ENCODE measurements at regions not wholly inside any gene's neighbourhood (a gene's known extent, or its start where the extent isn't known, plus 50 kb on each side); places are given as distances from the start of the nearest gene placed in this dataset.

DNA sequence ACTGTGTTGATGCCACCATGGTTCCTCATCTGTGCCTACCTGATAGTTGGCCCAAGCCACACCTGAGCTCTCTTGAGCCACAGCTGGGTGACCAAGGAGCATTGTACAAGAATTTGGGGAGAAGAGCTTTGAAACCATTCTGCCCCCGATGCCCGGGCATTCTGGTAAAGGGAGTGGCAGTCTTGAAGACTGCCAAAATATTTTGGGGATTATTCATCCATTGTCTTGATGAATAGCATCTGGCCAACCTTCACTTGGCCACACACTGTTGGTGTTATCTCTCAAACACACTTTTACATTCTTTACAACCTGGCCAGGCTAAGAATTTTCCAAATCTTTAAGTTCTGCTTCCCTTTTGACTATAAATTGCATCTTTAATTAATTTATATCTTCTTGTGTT is 113.1 kb upstream of the PCBD1 start:
- Histone ChIP-seq H3K9me1 (ENCODE audit: insufficient read depth, low read length) (no peaks in the 10 kb centered on the region), H3K18ac (ENCODE audit: low read depth, low read length) (no peak overlapping the region), H2BK120ac (ENCODE audit: low read depth, low read length) (no peak overlapping the region), H3K9me3 (ENCODE audit: control insufficient read depth, insufficient read depth, low read length) (no peaks in the 10 kb centered on the region), H2BK20ac (ENCODE audit: low read depth, low read length) (no peak overlapping the region), H4K8ac (ENCODE audit: low read depth in 2 of 2, low read length in 2 of 2) (no peak overlapping the region), H4K91ac (ENCODE audit: insufficient read depth, low read depth, low read length) (no peak overlapping the region), H3K4me1 (ENCODE audit: control insufficient read depth, insufficient read depth, low read length) (no peaks in the 10 kb centered on the region), H3K14ac (replicated peaks; ENCODE audit: low read depth, low read length) (no peak overlapping the region), H3K36me3 (ENCODE audit: control insufficient read depth, insufficient read depth, low read length) (no peaks in the 10 kb centered on the region), H2BK15ac (ENCODE audit: low read depth, low read length) (no peak overlapping the region), H2AK5ac (ENCODE audit: low read depth, low read length) (no peak overlapping the region), H3K27ac (ENCODE audit: insufficient read depth, low read length) (no peak overlapping the region), H3K27me3 (ENCODE audit: control insufficient read depth, insufficient read depth, low read length) (peaks cover 10% of the 10 kb centered on the region), H2BK5ac (ENCODE audit: low read depth, low read length, poor library complexity, severe bottlenecking) (no peak overlapping the region), H3K79me1 (ENCODE audit: low read depth in 1 of 2, low read length in 2 of 2) (no peaks in the 10 kb centered on the region), H2AK9ac (replicated peaks; ENCODE audit: low read depth, low read length, poor library complexity) (no peak overlapping the region), H3K4me2 (ENCODE audit: low read depth, low read length) (no peak overlapping the region), H4K20me1 (ENCODE audit: insufficient read depth, low read length) (no peaks in the 10 kb centered on the region), H4K5ac (ENCODE audit: low read depth, low read length) (no peak overlapping the region), H3K4me3 (ENCODE audit: insufficient read depth, low read depth, low read length) (no peak overlapping the region), H3K56ac (ENCODE audit: extremely low read depth, insufficient read depth, low read length) (no peak overlapping the region), H3K4ac (ENCODE audit: low read depth, low read length) (no peak overlapping the region), H2AFZ (replicated peaks; ENCODE audit: low read length, poor library complexity) (no peak overlapping the region), H3K9ac (ENCODE audit: low read depth, low read length) (no peak overlapping the region), H3K23ac (ENCODE audit: low read depth, low read length) (no peak overlapping the region)
- BruUV-seq (replicated peaks): no TSS peak
- in situ Hi-C loops (cut with MboI; ENCODE audit: low sequenced_read_pairs): no loop called here
- intact Hi-C loops (cut with micrococcal nuclease): no loop called here
- no peak for TF ChIP-seq MXI1 (IDR thresholded peaks at IDR 0.05; ENCODE audit: borderline replicate concordance, low read depth, low read length)
- TF ChIP-seq, protein P1, sequence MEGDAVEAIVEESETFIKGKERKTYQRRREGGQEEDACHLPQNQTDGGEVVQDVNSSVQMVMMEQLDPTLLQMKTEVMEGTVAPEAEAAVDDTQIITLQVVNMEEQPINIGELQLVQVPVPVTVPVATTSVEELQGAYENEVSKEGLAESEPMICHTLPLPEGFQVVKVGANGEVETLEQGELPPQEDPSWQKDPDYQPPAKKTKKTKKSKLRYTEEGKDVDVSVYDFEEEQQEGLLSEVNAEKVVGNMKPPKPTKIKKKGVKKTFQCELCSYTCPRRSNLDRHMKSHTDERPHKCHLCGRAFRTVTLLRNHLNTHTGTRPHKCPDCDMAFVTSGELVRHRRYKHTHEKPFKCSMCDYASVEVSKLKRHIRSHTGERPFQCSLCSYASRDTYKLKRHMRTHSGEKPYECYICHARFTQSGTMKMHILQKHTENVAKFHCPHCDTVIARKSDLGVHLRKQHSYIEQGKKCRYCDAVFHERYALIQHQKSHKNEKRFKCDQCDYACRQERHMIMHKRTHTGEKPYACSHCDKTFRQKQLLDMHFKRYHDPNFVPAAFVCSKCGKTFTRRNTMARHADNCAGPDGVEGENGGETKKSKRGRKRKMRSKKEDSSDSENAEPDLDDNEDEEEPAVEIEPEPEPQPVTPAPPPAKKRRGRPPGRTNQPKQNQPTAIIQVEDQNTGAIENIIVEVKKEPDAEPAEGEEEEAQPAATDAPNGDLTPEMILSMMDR (conservative IDR thresholded peaks at IDR 0.05; ENCODE audit: low read depth, low read length): no peak
- no peak for TF ChIP-seq RCOR1 (IDR thresholded peaks at IDR 0.05; ENCODE audit: insufficient replicate concordance, low read length)
- no peak for TF ChIP-seq FOS (IDR thresholded peaks at IDR 0.05; ENCODE audit: low read depth, low read length)
- TF ChIP-seq RFX5 (IDR thresholded peaks at IDR 0.05; ENCODE audit: low read depth, low read length): no peak
- TF ChIP-seq BHLHE40 (IDR thresholded peaks at IDR 0.05; ENCODE audit: low read depth, low read length): no peak
- TF ChIP-seq, protein P2, sequence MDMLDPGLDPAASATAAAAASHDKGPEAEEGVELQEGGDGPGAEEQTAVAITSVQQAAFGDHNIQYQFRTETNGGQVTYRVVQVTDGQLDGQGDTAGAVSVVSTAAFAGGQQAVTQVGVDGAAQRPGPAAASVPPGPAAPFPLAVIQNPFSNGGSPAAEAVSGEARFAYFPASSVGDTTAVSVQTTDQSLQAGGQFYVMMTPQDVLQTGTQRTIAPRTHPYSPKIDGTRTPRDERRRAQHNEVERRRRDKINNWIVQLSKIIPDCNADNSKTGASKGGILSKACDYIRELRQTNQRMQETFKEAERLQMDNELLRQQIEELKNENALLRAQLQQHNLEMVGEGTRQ (IDR thresholded peaks at IDR 0.05; ENCODE audit: low read depth, low read length): no peak
- no peak for TF ChIP-seq NFE2L2 (IDR thresholded peaks at IDR 0.05; ENCODE audit: low read depth, low read length)
- TF ChIP-seq RAD21 (IDR thresholded peaks at IDR 0.05; ENCODE audit: low read length): no peak
- TF ChIP-seq, protein P3, sequence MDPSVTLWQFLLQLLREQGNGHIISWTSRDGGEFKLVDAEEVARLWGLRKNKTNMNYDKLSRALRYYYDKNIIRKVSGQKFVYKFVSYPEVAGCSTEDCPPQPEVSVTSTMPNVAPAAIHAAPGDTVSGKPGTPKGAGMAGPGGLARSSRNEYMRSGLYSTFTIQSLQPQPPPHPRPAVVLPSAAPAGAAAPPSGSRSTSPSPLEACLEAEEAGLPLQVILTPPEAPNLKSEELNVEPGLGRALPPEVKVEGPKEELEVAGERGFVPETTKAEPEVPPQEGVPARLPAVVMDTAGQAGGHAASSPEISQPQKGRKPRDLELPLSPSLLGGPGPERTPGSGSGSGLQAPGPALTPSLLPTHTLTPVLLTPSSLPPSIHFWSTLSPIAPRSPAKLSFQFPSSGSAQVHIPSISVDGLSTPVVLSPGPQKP (IDR thresholded peaks at IDR 0.05; ENCODE audit: borderline replicate concordance, low read depth, low read length): no peak
- no peak for TF ChIP-seq SMC3 (IDR thresholded peaks at IDR 0.05; ENCODE audit: low read depth, low read length)
- no peak for TF ChIP-seq MAZ (IDR thresholded peaks at IDR 0.05; ENCODE audit: borderline replicate concordance, low read depth, low read length)
- TF ChIP-seq MAFK (IDR thresholded peaks at IDR 0.05; ENCODE audit: low read depth, low read length): no peak
- no peak for TF ChIP-seq CEBPB (IDR thresholded peaks at IDR 0.05; ENCODE audit: low read depth, low read length)
- no peak for TF ChIP-seq CHD1 (IDR thresholded peaks at IDR 0.05; ENCODE audit: low read depth, low read length)
- TF ChIP-seq POLR2A (IDR thresholded peaks at IDR 0.05; ENCODE audit: low read depth, low read length): no peak
- dilution Hi-C loops (cut with HindIII; ENCODE audit: low sequenced_read_pairs, unreplicated experiment): no loop called here
- ChIA-PET POLR2A (ENCODE audit: unreplicated experiment) (no interaction called here), CTCF (no interaction called here)
- ATAC-seq (ENCODE audit: low read depth) (no peak), DNase-seq (no peak)
- WGBS, 2 experiments (ENCODE audit: extremely low coverage in 2 of 2, insufficient read length in 1 of 2): no CpG with 5 or more reads among the region's 2 CpGs

Data from IMR-90 (cell line).